Mesodermal cell (in vitro differentiated cells): ENCODE measurements at regions not wholly inside any gene's neighbourhood (a gene's known extent, or its start where the extent isn't known, plus 50 kb on each side); places are given as distances from the start of the nearest gene placed in this dataset.

Experiments
- H3K27ac ChIP-seq: 2 replicates; pipeline ENCODE4 v1.7.0; 2013; ENCODE audit warnings: mild to moderate bottlenecking, low read depth, low read length, moderate library complexity; ENCODE audit not compliant: severe bottlenecking
- H3K36me3 ChIP-seq: 2 replicates; pipeline ENCODE4 v1.7.1; 2013; ENCODE audit warnings: mild to moderate bottlenecking, low read length, moderate library complexity; ENCODE audit not compliant: control insufficient read depth, insufficient read depth
- H3K4me1 ChIP-seq: one replicate; pipeline ENCODE4 v1.7.1; 2013; ENCODE audit warnings: mild to moderate bottlenecking, low read length; ENCODE audit not compliant: insufficient read depth, control insufficient read depth, poor library complexity, severe bottlenecking
- H3K4me3 ChIP-seq: 2 replicates; pipeline ENCODE4 v1.7.0; 2013; ENCODE audit warnings: low read length, control low read depth, mild to moderate bottlenecking; ENCODE audit not compliant: insufficient read depth, poor library complexity, severe bottlenecking; ENCODE audit errors: extremely low read depth
- H3K9me3 ChIP-seq: 2 replicates; pipeline ENCODE4 v1.7.1; 2013; ENCODE audit warnings: mild to moderate bottlenecking, low read length, moderate library complexity; ENCODE audit not compliant: control insufficient read depth
- WGBS, 2 experiments: methylation state at CpG; one replicate each; pipeline ENCODE4 v1.1.5; 2013; ENCODE audit warnings: missing lambda C conversion rate in 2 of 2; ENCODE audit not compliant: insufficient coverage in 2 of 2; 5-methylcytosine and 5-hydroxymethylcytosine counted together

GRCh38 chr4:79798047-79798446 is 275.0 kb downstream of the ANTXR2 start:
- H3K27ac ChIP-seq: no peak overlapping the region
- H3K9me3 ChIP-seq: no peaks in the 10 kb centered on the region
- 63 to 71% methylated on average over 1 of the region's 3 CpGs for WGBS, 2 experiments
- H3K36me3 ChIP-seq: no peaks in the 10 kb centered on the region
- H3K4me3 ChIP-seq: no peak overlapping the region
- H3K4me1 ChIP-seq: no peaks in the 10 kb centered on the region

- no peaks in the 10 kb centered on the region for H3K36me3 ChIP-seq
- H3K27ac ChIP-seq: no peak overlapping the region
- H3K9me3 ChIP-seq: no peaks in the 10 kb centered on the region
- WGBS, 2 experiments: 92% methylated on average over 2 of the region's 4 CpGs; no CpG with 5 or more reads in 1 of the 2 experiments
- no peaks in the 10 kb centered on the region for H3K4me1 ChIP-seq
- H3K4me3 ChIP-seq: no peak overlapping the region
Measured at GRCh38 chr4:79796948-79797347, 276.1 kb downstream of the ANTXR2 start.

- Histone ChIP-seq H3K9me3 (peaks cover 9% of the 10 kb centered on the region), H3K4me3 (no peak overlapping the region), H3K36me3 (no peaks in the 10 kb centered on the region), H3K27ac (no peak overlapping the region), H3K4me1 (no peaks in the 10 kb centered on the region)
- WGBS, 2 experiments: 14% methylated on average over 1 of the region's 1 CpG; no CpG with 5 or more reads in 1 of the 2 experiments
Measured at GRCh38 chr4:79788884-79789283, 284.1 kb downstream of the ANTXR2 start.

- Histone ChIP-seq H3K27ac (no peak overlapping the region), H3K36me3 (no peaks in the 10 kb centered on the region), H3K4me1 (no peaks in the 10 kb centered on the region), H3K4me3 (no peak overlapping the region), H3K9me3 (peaks cover 4% of the 10 kb centered on the region)
Measured at GRCh38 chr4:79780129-79780528, 292.9 kb downstream of the ANTXR2 start.

GRCh38 chr4:79772510-79772909 is 300.5 kb downstream of the ANTXR2 start:
- no peak overlapping the region for H3K4me3 ChIP-seq
- peaks cover 4% of the 10 kb centered on the region for H3K9me3 ChIP-seq
- H3K27ac ChIP-seq: no peak overlapping the region
- H3K4me1 ChIP-seq: no peaks in the 10 kb centered on the region
- H3K36me3 ChIP-seq: no peaks in the 10 kb centered on the region

- H3K27ac ChIP-seq: no peak overlapping the region
- no peaks in the 10 kb centered on the region for H3K36me3 ChIP-seq
- no peak overlapping the region for H3K4me3 ChIP-seq
- H3K9me3 ChIP-seq: no peaks in the 10 kb centered on the region
- WGBS, 2 experiments: 76 to 80% methylated on average over 1 of the region's 2 CpGs
- H3K4me1 ChIP-seq: no peaks in the 10 kb centered on the region
Measured at GRCh38 chr4:79764120-79764519, 308.9 kb downstream of the ANTXR2 start.

- Histone ChIP-seq H3K36me3 (no peaks in the 10 kb centered on the region), H3K9me3 (no peaks in the 10 kb centered on the region), H3K4me1 (no peaks in the 10 kb centered on the region), H3K27ac (no peak overlapping the region), H3K4me3 (no peak overlapping the region)
- WGBS, 2 experiments: 90 to 91% methylated on average over 3 of the region's 4 CpGs
Measured at GRCh38 chr4:79763486-79764075, 309.4 kb downstream of the ANTXR2 start.

GRCh38 chr4:79759793-79760192 is 313.2 kb downstream of the ANTXR2 start:
- no peaks in the 10 kb centered on the region for H3K9me3 ChIP-seq
- no peak overlapping the region for H3K4me3 ChIP-seq
- no peak overlapping the region for H3K27ac ChIP-seq
- no peaks in the 10 kb centered on the region for H3K36me3 ChIP-seq
- H3K4me1 ChIP-seq: no peaks in the 10 kb centered on the region

GRCh38 chr4:79757600-79757999 is 315.4 kb downstream of the ANTXR2 start:
- Histone ChIP-seq H3K4me1 (no peaks in the 10 kb centered on the region), H3K36me3 (no peaks in the 10 kb centered on the region), H3K9me3 (no peaks in the 10 kb centered on the region), H3K4me3 (no peak overlapping the region), H3K27ac (no peak overlapping the region)

GRCh38 chr4:79756140-79756895 is 316.7 kb downstream of the ANTXR2 start:
- Histone ChIP-seq H3K36me3 (no peaks in the 10 kb centered on the region), H3K9me3 (no peaks in the 10 kb centered on the region), H3K4me1 (no peaks in the 10 kb centered on the region), H3K27ac (no peak overlapping the region), H3K4me3 (no peak overlapping the region)
- WGBS, 2 experiments: 80% methylated on average over 1 of the region's 2 CpGs; no CpG with 5 or more reads in 1 of the 2 experiments

- Histone ChIP-seq H3K4me3 (no peak overlapping the region), H3K27ac (no peak overlapping the region), H3K36me3 (no peaks in the 10 kb centered on the region), H3K9me3 (no peaks in the 10 kb centered on the region), H3K4me1 (no peaks in the 10 kb centered on the region)
- 86 to 100% methylated on average over 1 of the region's 2 CpGs for WGBS, 2 experiments
Measured at GRCh38 chr4:79748835-79749234, 324.2 kb downstream of the ANTXR2 start.
